Vagina (tissue), 2 donors: ENCODE measurements at regions not wholly inside any gene's neighbourhood (a gene's known extent, or its start where the extent isn't known, plus 50 kb on each side); places are given as distances from the start of the nearest gene placed in this dataset.
"Not testable (repeated sequence)": the region's sequence is repeated elsewhere in the genome, so short reads cannot be mapped to it uniquely, and the experiment has no call there.

Experiments
- CTCF ChIP-seq, 3 experiments: fragments of 450-650 bp in 2 of 3; fragments of 200-600 bp in 1 of 3; sonication (generic) in 1 of 3; IDR thresholded peaks; one replicate each; pipeline ENCODE4 v1.5.1; 2017 to 2019; ENCODE audit warnings: antibody characterized with exemption in 3 of 3, mild to moderate bottlenecking in 2 of 3, moderate library complexity in 2 of 3
- POLR2A ChIP-seq, 2 donors: fragments of 450-650 bp; IDR thresholded peaks; one replicate each; pipeline ENCODE4 v1.6.1; 2017; ENCODE audit warnings: antibody characterized with exemption in 2 of 2, mild to moderate bottlenecking in 2 of 2, moderate library complexity in 2 of 2

GRCh38 chr7:66492405-66492804, 136.3 kb upstream of the KCTD7 start:
- TF ChIP-seq CTCF, POLR2A (IDR thresholded peaks at IDR 0.05): not testable (repeated sequence)
